ENCODE measurements at regions not wholly inside any gene's neighbourhood (a gene's known extent, or its start where the extent isn't known, plus 50 kb on each side); places are given as distances from the start of the nearest gene placed in this dataset.

DNA sequence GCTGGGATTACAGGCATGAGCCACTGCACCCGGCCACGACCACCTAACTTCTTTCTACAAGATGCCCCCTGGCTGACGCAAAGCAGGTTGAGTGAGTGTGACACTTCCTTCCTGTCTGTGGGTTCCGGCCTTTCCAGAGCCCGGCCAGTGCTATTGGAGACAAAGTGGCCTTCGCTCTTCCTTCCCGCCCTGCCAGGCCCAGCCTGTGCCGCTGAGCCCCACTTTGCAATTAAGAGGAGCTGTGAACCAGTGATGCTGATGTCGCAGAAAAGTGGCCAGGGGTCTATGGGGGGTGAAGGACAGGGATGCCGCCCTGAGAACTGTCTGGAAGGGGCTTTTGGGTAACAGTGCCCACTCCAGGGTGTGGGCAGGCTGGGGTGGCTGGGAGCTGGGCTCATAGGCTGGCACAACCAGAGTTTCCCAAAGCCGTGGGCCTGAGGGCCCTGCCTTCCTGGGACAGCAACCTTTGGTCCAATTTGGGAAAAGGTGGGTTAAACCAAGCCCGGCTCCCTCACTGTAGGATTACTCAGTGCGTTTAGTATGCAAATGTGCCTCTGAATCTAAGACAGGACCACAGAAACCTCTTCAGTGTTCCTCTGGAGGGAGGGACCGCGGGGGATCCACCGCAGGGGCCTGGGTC, 174.9 kb downstream of the SEC14L1 start:
- Histone ChIP-seq H3K27ac (ENCODE audit: poor library complexity, severe bottlenecking) (peak overlapping the region; percentile 98), H3K36me3 (ENCODE audit: low read depth) (peaks cover 75% of the 10 kb centered on the region), H3K4me1 (ENCODE audit: insufficient read depth, poor library complexity, severe bottlenecking) (peaks cover 38% of the 10 kb centered on the region), H3K9me3 (ENCODE audit: severe bottlenecking) (no peaks in the 10 kb centered on the region), H3K4me3 (ENCODE audit: severe bottlenecking) (no peak overlapping the region), H3K27me3 (ENCODE audit: insufficient read depth, poor library complexity, severe bottlenecking) (no peaks in the 10 kb centered on the region)
- peak; percentile 12; the same call in 2 of the 3 replicates for ATAC-seq (ENCODE audit: low read depth)
- DNase-seq (ENCODE audit: low spot score) = peak; percentile 62
- TF ChIP-seq, protein P1, sequence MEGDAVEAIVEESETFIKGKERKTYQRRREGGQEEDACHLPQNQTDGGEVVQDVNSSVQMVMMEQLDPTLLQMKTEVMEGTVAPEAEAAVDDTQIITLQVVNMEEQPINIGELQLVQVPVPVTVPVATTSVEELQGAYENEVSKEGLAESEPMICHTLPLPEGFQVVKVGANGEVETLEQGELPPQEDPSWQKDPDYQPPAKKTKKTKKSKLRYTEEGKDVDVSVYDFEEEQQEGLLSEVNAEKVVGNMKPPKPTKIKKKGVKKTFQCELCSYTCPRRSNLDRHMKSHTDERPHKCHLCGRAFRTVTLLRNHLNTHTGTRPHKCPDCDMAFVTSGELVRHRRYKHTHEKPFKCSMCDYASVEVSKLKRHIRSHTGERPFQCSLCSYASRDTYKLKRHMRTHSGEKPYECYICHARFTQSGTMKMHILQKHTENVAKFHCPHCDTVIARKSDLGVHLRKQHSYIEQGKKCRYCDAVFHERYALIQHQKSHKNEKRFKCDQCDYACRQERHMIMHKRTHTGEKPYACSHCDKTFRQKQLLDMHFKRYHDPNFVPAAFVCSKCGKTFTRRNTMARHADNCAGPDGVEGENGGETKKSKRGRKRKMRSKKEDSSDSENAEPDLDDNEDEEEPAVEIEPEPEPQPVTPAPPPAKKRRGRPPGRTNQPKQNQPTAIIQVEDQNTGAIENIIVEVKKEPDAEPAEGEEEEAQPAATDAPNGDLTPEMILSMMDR (IDR thresholded peaks at IDR 0.05; ENCODE audit: poor library complexity, severe bottlenecking) = no peak

GRCh38 chr17:77316191-77316641, 175.4 kb downstream of the SEC14L1 start:
- H3K27ac ChIP-seq (ENCODE audit: poor library complexity, severe bottlenecking) = peak overlapping the region; percentile 98
- DNase-seq (ENCODE audit: low spot score) (peak; percentile 84), ATAC-seq (ENCODE audit: low read depth) (peak; percentile 43; the same call in 2 of the 3 replicates)
- TF ChIP-seq, protein P1 (IDR thresholded peaks at IDR 0.05; ENCODE audit: poor library complexity, severe bottlenecking) = no peak
- no peaks in the 10 kb centered on the region for H3K27me3 ChIP-seq (ENCODE audit: insufficient read depth, poor library complexity, severe bottlenecking)
- H3K4me3 ChIP-seq (ENCODE audit: severe bottlenecking) = no peak overlapping the region
- peaks cover 72% of the 10 kb centered on the region for H3K36me3 ChIP-seq (ENCODE audit: low read depth)
- H3K9me3 ChIP-seq (ENCODE audit: severe bottlenecking) = no peaks in the 10 kb centered on the region
- peaks cover 43% of the 10 kb centered on the region for H3K4me1 ChIP-seq (ENCODE audit: insufficient read depth, poor library complexity, severe bottlenecking)

DNA sequence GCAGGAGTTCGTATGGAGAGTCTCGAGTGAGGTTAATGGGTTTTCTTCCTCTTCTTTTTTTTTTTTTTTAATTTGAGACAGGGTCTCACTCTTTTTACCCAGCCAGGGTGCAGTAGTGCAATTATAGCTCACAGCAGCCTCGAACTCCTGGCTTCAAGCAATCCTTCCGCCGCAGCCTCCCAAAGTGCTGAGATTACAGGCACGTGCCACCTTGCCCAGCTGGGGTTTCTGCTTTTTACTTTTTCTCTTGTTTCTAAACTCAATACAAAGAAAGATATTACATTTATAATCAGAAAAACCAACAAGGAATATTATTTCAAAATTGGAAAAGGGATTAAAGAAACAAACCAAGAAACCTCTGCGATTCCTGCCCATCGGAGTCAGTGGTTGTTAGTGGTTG, 175.9 kb downstream of the SEC14L1 start:
- H3K4me1 ChIP-seq (ENCODE audit: insufficient read depth, poor library complexity, severe bottlenecking) = peaks cover 47% of the 10 kb centered on the region
- H3K9me3 ChIP-seq (ENCODE audit: severe bottlenecking) = no peaks in the 10 kb centered on the region
- peak overlapping the region; percentile 98 for H3K27ac ChIP-seq (ENCODE audit: poor library complexity, severe bottlenecking)
- no peak for DNase-seq (ENCODE audit: low spot score)
- no peaks in the 10 kb centered on the region for H3K27me3 ChIP-seq (ENCODE audit: insufficient read depth, poor library complexity, severe bottlenecking)
- H3K36me3 ChIP-seq (ENCODE audit: low read depth) = peaks cover 68% of the 10 kb centered on the region
- ATAC-seq (ENCODE audit: low read depth) = no peak
- TF ChIP-seq, protein P1 (IDR thresholded peaks at IDR 0.05; ENCODE audit: poor library complexity, severe bottlenecking) = no peak
- H3K4me3 ChIP-seq (ENCODE audit: severe bottlenecking) = no peak overlapping the region

- Histone ChIP-seq H3K27me3 (ENCODE audit: insufficient read depth, poor library complexity, severe bottlenecking) (no peaks in the 10 kb centered on the region), H3K4me3 (ENCODE audit: severe bottlenecking) (no peak overlapping the region), H3K4me1 (ENCODE audit: insufficient read depth, poor library complexity, severe bottlenecking) (peaks cover 53% of the 10 kb centered on the region), H3K9me3 (ENCODE audit: severe bottlenecking) (no peaks in the 10 kb centered on the region), H3K36me3 (ENCODE audit: low read depth) (peaks cover 62% of the 10 kb centered on the region), H3K27ac (ENCODE audit: poor library complexity, severe bottlenecking) (peak overlapping the region; percentile 98)
- TF ChIP-seq, protein P1 (IDR thresholded peaks at IDR 0.05; ENCODE audit: poor library complexity, severe bottlenecking) = no peak
- ATAC-seq (ENCODE audit: low read depth) (no peak), DNase-seq (ENCODE audit: low spot score) (peak; percentile 31)
These were observed 176.5 kb downstream of the SEC14L1 start for GRCh38 chr17:77317091-77317750.

GRCh38 chr17:77318021-77318420, 177.3 kb downstream of the SEC14L1 start:
- TF ChIP-seq, protein P1 (IDR thresholded peaks at IDR 0.05; ENCODE audit: poor library complexity, severe bottlenecking) = no peak
- Histone ChIP-seq H3K9me3 (ENCODE audit: severe bottlenecking) (no peaks in the 10 kb centered on the region), H3K4me1 (ENCODE audit: insufficient read depth, poor library complexity, severe bottlenecking) (peaks cover 60% of the 10 kb centered on the region), H3K27me3 (ENCODE audit: insufficient read depth, poor library complexity, severe bottlenecking) (no peaks in the 10 kb centered on the region), H3K36me3 (ENCODE audit: low read depth) (peaks cover 54% of the 10 kb centered on the region), H3K27ac (ENCODE audit: poor library complexity, severe bottlenecking) (peak overlapping the region; percentile 98), H3K4me3 (ENCODE audit: severe bottlenecking) (no peak overlapping the region)
- peak; percentile 42 for DNase-seq (ENCODE audit: low spot score)
- no peak for ATAC-seq (ENCODE audit: low read depth)

Data from RWPE2 (cell line).